NB4 (cell line): ENCODE measurements at regions not wholly inside any gene's neighbourhood (a gene's known extent, or its start where the extent isn't known, plus 50 kb on each side); places are given as distances from the start of the nearest gene placed in this dataset.

Experiments used
- CTCF ChIP-seq: IDR thresholded peaks from one replicate; pipeline ENCODE4 v1.5.1; 2012; ENCODE audit warnings: low read depth, low read length
- POLR2A ChIP-seq: IDR thresholded peaks from 2 replicates; pipeline ENCODE4 v1.6.1; 2011; ENCODE audit warnings: mild to moderate bottlenecking; ENCODE audit not compliant: insufficient read length; ENCODE audit errors: extremely low read depth

- TF ChIP-seq POLR2A (no peak), CTCF (no peak)
Measured at GRCh38 chr3:144942838-144943197, 971.2 kb downstream of the DIPK2A start.
